ENCODE measurements at regions not wholly inside any gene's neighbourhood (a gene's known extent, or its start where the extent isn't known, plus 50 kb on each side); places are given as distances from the start of the nearest gene placed in this dataset.

DNA sequence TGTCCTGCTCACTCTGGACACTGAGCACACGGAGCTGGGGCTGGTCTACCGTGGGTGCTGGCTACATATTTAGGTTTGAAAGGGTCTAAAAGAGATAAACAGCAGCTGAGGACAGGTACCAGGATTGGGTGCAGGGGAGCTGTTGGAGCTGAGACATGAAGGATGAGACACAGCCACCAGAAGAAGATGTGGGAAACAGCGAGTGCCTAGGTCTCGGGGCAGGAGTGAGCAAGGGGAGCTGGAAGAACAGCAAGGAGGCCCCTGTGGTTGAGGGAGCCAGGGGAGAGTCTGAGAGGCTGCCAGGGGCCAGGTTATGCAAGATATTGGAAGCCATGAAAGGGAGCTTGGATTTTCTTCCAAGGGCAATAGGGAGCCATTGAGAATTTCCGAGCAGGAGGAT lies 434.0 kb upstream of the SULF2 start:
- TF ChIP-seq CTCF (IDR thresholded peaks at IDR 0.05) = no peak
- no peak for TF ChIP-seq EP300 (IDR thresholded peaks at IDR 0.05)
- no peak for TF ChIP-seq POLR2A (IDR thresholded peaks at IDR 0.05; ENCODE audit: low read depth)
- TF ChIP-seq POLR2AphosphoS5 (IDR thresholded peaks at IDR 0.05) = no peak
